IMR-90 (cell line): ENCODE measurements at regions not wholly inside any gene's neighbourhood (a gene's known extent, or its start where the extent isn't known, plus 50 kb on each side); places are given as distances from the start of the nearest gene placed in this dataset.

ENCODE experiments used
- ATAC-seq: fragments of 200-7000 bp; cut with Tn5 transposase; 2 replicates; pipeline ENCODE4 v1.9.1; 2020; ENCODE audit warnings: low read depth, mild to moderate bottlenecking, moderate library complexity
- BruUV-seq: library from RNA; stranded (reverse); fragments of 400-500 nt; replicated peaks from 2 replicates; lab custom pipeline; 2021; lab: Mats Ljungman, UMichigan
- CTCF ChIA-PET: fragments of 300-600 bp; formaldehyde crosslinking; extraction: SDS; loops from one replicate; lab custom pipeline; 2021; ENCODE audit warnings: antibody characterized with exemption; lab: Yijun Ruan, JAX
- POLR2A ChIA-PET: fragments of 300-600 bp; sonication (Branson Sonifier 250); formaldehyde crosslinking; loops from one replicate; lab custom pipeline; 2022; ENCODE audit warnings: antibody characterized with exemption; ENCODE audit not compliant: unreplicated experiment; lab: Charles Lee
- DNase-seq: peaks from one replicate; pipeline ENCODE4 v3.0.0; 2013
- H2AFZ ChIP-seq: replicated peaks from 2 replicates; pipeline ENCODE3; 2013; ENCODE audit warnings: low read length, mild to moderate bottlenecking; ENCODE audit not compliant: poor library complexity
- H2AK5ac ChIP-seq: 2 replicates; pipeline ENCODE4 v1.6.1; 2013; ENCODE audit warnings: low read depth, low read length, inconsistent platforms
- H2AK9ac ChIP-seq: replicated peaks from 2 replicates; pipeline ENCODE3; 2013; ENCODE audit warnings: mild to moderate bottlenecking, low read depth, low read length, moderate library complexity; ENCODE audit not compliant: poor library complexity
- H2BK120ac ChIP-seq: 2 replicates; pipeline ENCODE4 v1.6.1; 2013; ENCODE audit warnings: low read depth, low read length, inconsistent platforms
- H2BK15ac ChIP-seq: 3 replicates; pipeline ENCODE4 v1.6.1; 2013; ENCODE audit warnings: low read depth, low read length, inconsistent platforms
- H2BK20ac ChIP-seq: 2 replicates; pipeline ENCODE4 v1.6.1; 2013; ENCODE audit warnings: low read depth, mild to moderate bottlenecking, inconsistent platforms, low read length, moderate library complexity
- H2BK5ac ChIP-seq: 2 replicates; pipeline ENCODE4 v1.6.1; 2013; ENCODE audit warnings: mild to moderate bottlenecking, low read depth, low read length, inconsistent platforms; ENCODE audit not compliant: poor library complexity, severe bottlenecking
- H3K14ac ChIP-seq: replicated peaks from 2 replicates; pipeline ENCODE4 v1.6.1; 2013; ENCODE audit warnings: low read depth, low read length, inconsistent platforms
- H3K18ac ChIP-seq: 2 replicates; pipeline ENCODE4 v1.6.1; 2013; ENCODE audit warnings: low read depth, low read length, control low read depth
- H3K23ac ChIP-seq: 2 replicates; pipeline ENCODE4 v1.6.1; 2013; ENCODE audit warnings: low read depth, low read length, inconsistent platforms
- H3K27ac ChIP-seq: 2 replicates; pipeline ENCODE4 v1.5.1; 2013; ENCODE audit warnings: mild to moderate bottlenecking, control low read depth, low read length; ENCODE audit not compliant: insufficient read depth
- H3K27me3 ChIP-seq: 2 replicates; pipeline ENCODE4 v1.6.1; 2013; ENCODE audit warnings: low read length; ENCODE audit not compliant: control insufficient read depth, insufficient read depth
- H3K36me3 ChIP-seq: 2 replicates; pipeline ENCODE4 v1.6.1; 2013; ENCODE audit warnings: low read length, mixed read lengths; ENCODE audit not compliant: control insufficient read depth, insufficient read depth
- H3K4ac ChIP-seq: 2 replicates; pipeline ENCODE4 v1.6.1; 2013; ENCODE audit warnings: low read depth, low read length, inconsistent platforms
- H3K4me1 ChIP-seq: 2 replicates; pipeline ENCODE4 v1.6.1; 2013; ENCODE audit warnings: low read length, mixed read lengths; ENCODE audit not compliant: control insufficient read depth, insufficient read depth
- H3K4me2 ChIP-seq: 2 replicates; pipeline ENCODE4 v1.6.1; 2013; ENCODE audit warnings: low read depth, mild to moderate bottlenecking, control low read depth, low read length, moderate library complexity
- H3K4me3 ChIP-seq: 2 replicates; pipeline ENCODE4 v1.5.1; 2013; ENCODE audit warnings: low read depth, mild to moderate bottlenecking, control low read depth, low read length, moderate library complexity; ENCODE audit not compliant: insufficient read depth
- H3K56ac ChIP-seq: 2 replicates; pipeline ENCODE4 v1.6.1; 2013; ENCODE audit warnings: low read length, inconsistent platforms; ENCODE audit not compliant: insufficient read depth; ENCODE audit errors: extremely low read depth
- H3K79me1 ChIP-seq, 2 experiments: 2 replicates each; pipeline ENCODE4 v1.6.1; 2013; ENCODE audit warnings: low read length in 2 of 2, inconsistent platforms in 1 of 2, low read depth in 1 of 2
- H3K9ac ChIP-seq: 2 replicates; pipeline ENCODE4 v1.6.1; 2013; ENCODE audit warnings: low read depth, low read length, control low read depth
- H3K9me1 ChIP-seq: 2 replicates; pipeline ENCODE4 v1.6.1; 2013; ENCODE audit warnings: low read length, inconsistent platforms; ENCODE audit not compliant: insufficient read depth
- H3K9me3 ChIP-seq: 2 replicates; pipeline ENCODE4 v1.6.1; 2013; ENCODE audit warnings: low read length; ENCODE audit not compliant: control insufficient read depth, insufficient read depth
- H4K20me1 ChIP-seq: 2 replicates; pipeline ENCODE4 v1.6.1; 2013; ENCODE audit warnings: low read length, inconsistent platforms; ENCODE audit not compliant: insufficient read depth
- H4K5ac ChIP-seq: 2 replicates; pipeline ENCODE4 v1.6.1; 2013; ENCODE audit warnings: mild to moderate bottlenecking, low read depth, low read length, control low read depth
- H4K8ac ChIP-seq, 2 experiments: 2 replicates each; pipeline ENCODE4 v1.6.1; 2013; ENCODE audit warnings: low read depth in 2 of 2, low read length in 2 of 2, control low read depth in 1 of 2, inconsistent platforms in 1 of 2
- H4K91ac ChIP-seq: 2 replicates; pipeline ENCODE4 v1.6.1; 2013; ENCODE audit warnings: low read depth, low read length, inconsistent platforms; ENCODE audit not compliant: insufficient read depth
- BHLHE40 ChIP-seq: fragments of 150-350 bp; IDR thresholded peaks from 2 replicates; pipeline ENCODE4 v1.6.1; 2016; ENCODE audit warnings: mild to moderate bottlenecking, low read depth, low read length
- CEBPB ChIP-seq: IDR thresholded peaks from 2 replicates; pipeline ENCODE4 v1.6.1; 2012; ENCODE audit warnings: low read depth, low read length, improper control_type of control experiment
- CHD1 ChIP-seq: IDR thresholded peaks from 2 replicates; pipeline ENCODE4 v1.6.1; 2012; ENCODE audit warnings: low read depth, low read length, improper control_type of control experiment
- CTCF ChIP-seq: conservative IDR thresholded peaks from 2 replicates; pipeline ENCODE4 v1.5.1; 2012; ENCODE audit warnings: mild to moderate bottlenecking, low read depth, low read length, improper control_type of control experiment
- FOS ChIP-seq: fragments of 150-350 bp; IDR thresholded peaks from 2 replicates; pipeline ENCODE4 v1.6.1; 2016; ENCODE audit warnings: low read depth, low read length
- POLR2A ChIP-seq: IDR thresholded peaks from 2 replicates; pipeline ENCODE4 v1.6.1; 2012; ENCODE audit warnings: mild to moderate bottlenecking, low read depth, low read length
- RAD21 ChIP-seq: IDR thresholded peaks from 2 replicates; pipeline ENCODE4 v1.6.1; 2012; ENCODE audit warnings: low read length, improper control_type of control experiment
- RFX5 ChIP-seq: IDR thresholded peaks from 2 replicates; pipeline ENCODE4 v1.8.0; 2012; ENCODE audit warnings: low read depth, mild to moderate bottlenecking, low read length, moderate library complexity
- WGBS, 2 experiments: methylation state at CpG; one replicate each; pipeline versions ENCODE4 v1.1.5 to v1.1.7; 2013; ENCODE audit warnings: missing lambda C conversion rate in 2 of 2; ENCODE audit not compliant: insufficient read length in 1 of 2; ENCODE audit errors: extremely low coverage in 2 of 2; 5-methylcytosine and 5-hydroxymethylcytosine counted together
- dilution Hi-C: fragments of 300-500 bp; cut with HindIII; formaldehyde crosslinking; loops from one replicate; pipeline ENCODE4 v1.14.3; 2018; ENCODE audit warnings: low sequenced_read_pairs; ENCODE audit not compliant: unreplicated experiment
- in situ Hi-C: fragments of 300-500 bp; cut with MboI; formaldehyde crosslinking; loops from 3 replicates; pipeline ENCODE4 v1.14.3; 2019; ENCODE audit warnings: low sequenced_read_pairs, inconsistent platforms, mixed read lengths
- intact Hi-C: fragments of 100-400 bp; cut with micrococcal nuclease; formaldehyde crosslinking; loops from 2 replicates; pipeline ENCODE4 v1.10.0; 2022
- TF ChIP-seq, protein P1 (sequence below): fragments of 150-350 bp; IDR thresholded peaks from 2 replicates; pipeline ENCODE4 v1.6.1; 2016; ENCODE audit warnings: low read depth, mild to moderate bottlenecking, low read length, moderate library complexity, borderline replicate concordance

- H3K4ac ChIP-seq = no peak overlapping the region
- no peak overlapping the region for H3K9ac ChIP-seq
- dilution Hi-C loops (no loop called here), intact Hi-C loops (no loop called here), in situ Hi-C loops (no loop called here)
- no peak overlapping the region for H2AFZ ChIP-seq
- no peak overlapping the region for H3K27ac ChIP-seq
- no peak overlapping the region for H4K91ac ChIP-seq
- no peak overlapping the region for H4K8ac ChIP-seq
- no peak overlapping the region for H2BK5ac ChIP-seq
- H2BK15ac ChIP-seq = no peak overlapping the region
- no peak overlapping the region for H2BK20ac ChIP-seq
- TF ChIP-seq RFX5 = no peak
- no peak for TF ChIP-seq FOS
- TF ChIP-seq CHD1 = no peak
- TF ChIP-seq POLR2A = no peak
- TF ChIP-seq CTCF = no peak
- TF ChIP-seq, protein P1, sequence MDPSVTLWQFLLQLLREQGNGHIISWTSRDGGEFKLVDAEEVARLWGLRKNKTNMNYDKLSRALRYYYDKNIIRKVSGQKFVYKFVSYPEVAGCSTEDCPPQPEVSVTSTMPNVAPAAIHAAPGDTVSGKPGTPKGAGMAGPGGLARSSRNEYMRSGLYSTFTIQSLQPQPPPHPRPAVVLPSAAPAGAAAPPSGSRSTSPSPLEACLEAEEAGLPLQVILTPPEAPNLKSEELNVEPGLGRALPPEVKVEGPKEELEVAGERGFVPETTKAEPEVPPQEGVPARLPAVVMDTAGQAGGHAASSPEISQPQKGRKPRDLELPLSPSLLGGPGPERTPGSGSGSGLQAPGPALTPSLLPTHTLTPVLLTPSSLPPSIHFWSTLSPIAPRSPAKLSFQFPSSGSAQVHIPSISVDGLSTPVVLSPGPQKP = no peak
- no peak for TF ChIP-seq RAD21
- TF ChIP-seq BHLHE40 = no peak
- no peak for TF ChIP-seq CEBPB
- ChIA-PET POLR2A (interaction anchor here (0.6 kb wide), 1 partner anchor 29 kb away, joined by 3 read pairs; no protein-coding TSS in a partner anchor), CTCF (interaction anchor here (0.7 to 1.0 kb wide), 2 partner anchors 10 to 1702 kb away, joined by 3 to 5 read pairs; no protein-coding TSS in a partner anchor)
- peaks cover 4% of the 10 kb centered on the region; the same call in 1 of the 2 replicates for H3K9me3 ChIP-seq
- H2BK120ac ChIP-seq = no peak overlapping the region
- no peaks in the 10 kb centered on the region for H3K36me3 ChIP-seq
- BruUV-seq = no TSS peak
- no peak overlapping the region for H2AK9ac ChIP-seq
- no peaks in the 10 kb centered on the region for H4K20me1 ChIP-seq
- peak; percentile 1 for DNase-seq
- H3K4me2 ChIP-seq = no peak overlapping the region
- WGBS, 2 experiments = 83% methylated on average over 2 of the region's 5 CpGs; no CpG with 5 or more reads in 1 of the 2 experiments
- H3K27me3 ChIP-seq = peaks cover 12% of the 10 kb centered on the region
- H3K4me3 ChIP-seq = no peak overlapping the region
- H4K5ac ChIP-seq = no peak overlapping the region
- no peak overlapping the region for H3K56ac ChIP-seq
- H3K4me1 ChIP-seq = no peaks in the 10 kb centered on the region
- no peak overlapping the region for H3K18ac ChIP-seq
- no peak overlapping the region for H3K23ac ChIP-seq
- no peak overlapping the region for H2AK5ac ChIP-seq
- H3K9me1 ChIP-seq = no peaks in the 10 kb centered on the region
- no peaks in the 10 kb centered on the region for H3K79me1 ChIP-seq
- H3K14ac ChIP-seq = no peak overlapping the region
- ATAC-seq = no peak; the same call in 1 of the 2 replicates
These were observed 81.0 kb downstream of the RPS29 start for GRCh38 chr14:49505041-49505766.
